ENCODE measurements at regions not wholly inside any gene's neighbourhood (a gene's known extent, or its start where the extent isn't known, plus 50 kb on each side); places are given as distances from the start of the nearest gene placed in this dataset.
"Not testable (repeated sequence)": the region's sequence is repeated elsewhere in the genome, so short reads cannot be mapped to it uniquely, and the experiment has no call there.

- POLR2A ChIA-PET, result no interaction called here
- no TSS peak for BruUV-seq (replicated peaks)
- Mint-ChIP-seq H3K36me3 (ENCODE audit: insufficient read depth, unreplicated experiment) (no peaks in the 10 kb centered on the region), H3K4me1 (ENCODE audit: low read depth, unreplicated experiment) (no peaks in the 10 kb centered on the region), H3K4me3 (ENCODE audit: unreplicated experiment) (no peak overlapping the region), H3K27ac (ENCODE audit: unreplicated experiment) (no peak overlapping the region), H3K9me3 (ENCODE audit: unreplicated experiment) (no peaks in the 10 kb centered on the region), H3K27me3 (ENCODE audit: insufficient read depth, unreplicated experiment) (no peaks in the 10 kb centered on the region)
- H3K9me3 ChIP-seq, result no peaks in the 10 kb centered on the region
- no peak overlapping the region for H3K4me3 ChIP-seq (ENCODE audit: low read depth, low read length)
- DNase-seq, result no peak
- intact Hi-C loops (cut with micrococcal nuclease; ENCODE audit: unreplicated experiment), result no loop called here
- H3K36me3 ChIP-seq (ENCODE audit: control insufficient read depth, insufficient read depth, low read length), result no peaks in the 10 kb centered on the region
- no peaks in the 10 kb centered on the region for H3K27me3 ChIP-seq (replicated peaks; ENCODE audit: control insufficient read depth, insufficient read depth, low read length)
- TF ChIP-seq, protein P1, sequence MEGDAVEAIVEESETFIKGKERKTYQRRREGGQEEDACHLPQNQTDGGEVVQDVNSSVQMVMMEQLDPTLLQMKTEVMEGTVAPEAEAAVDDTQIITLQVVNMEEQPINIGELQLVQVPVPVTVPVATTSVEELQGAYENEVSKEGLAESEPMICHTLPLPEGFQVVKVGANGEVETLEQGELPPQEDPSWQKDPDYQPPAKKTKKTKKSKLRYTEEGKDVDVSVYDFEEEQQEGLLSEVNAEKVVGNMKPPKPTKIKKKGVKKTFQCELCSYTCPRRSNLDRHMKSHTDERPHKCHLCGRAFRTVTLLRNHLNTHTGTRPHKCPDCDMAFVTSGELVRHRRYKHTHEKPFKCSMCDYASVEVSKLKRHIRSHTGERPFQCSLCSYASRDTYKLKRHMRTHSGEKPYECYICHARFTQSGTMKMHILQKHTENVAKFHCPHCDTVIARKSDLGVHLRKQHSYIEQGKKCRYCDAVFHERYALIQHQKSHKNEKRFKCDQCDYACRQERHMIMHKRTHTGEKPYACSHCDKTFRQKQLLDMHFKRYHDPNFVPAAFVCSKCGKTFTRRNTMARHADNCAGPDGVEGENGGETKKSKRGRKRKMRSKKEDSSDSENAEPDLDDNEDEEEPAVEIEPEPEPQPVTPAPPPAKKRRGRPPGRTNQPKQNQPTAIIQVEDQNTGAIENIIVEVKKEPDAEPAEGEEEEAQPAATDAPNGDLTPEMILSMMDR (IDR thresholded peaks at IDR 0.05; ENCODE audit: insufficient read depth in 1 of 2, low read depth in 1 of 2, low read length in 1 of 2, severe bottlenecking in 1 of 2, unreplicated experiment in 1 of 2), result no peak
- no peaks in the 10 kb centered on the region for H3K4me1 ChIP-seq
- CTCF ChIA-PET, result no interaction called here
Measured at GRCh38 chrX:80929251-80929650, 119.6 kb upstream of the BRWD3 start.

- Mint-ChIP-seq H3K27ac (ENCODE audit: unreplicated experiment) (no peak overlapping the region), H3K36me3 (ENCODE audit: insufficient read depth, unreplicated experiment) (no peaks in the 10 kb centered on the region), H3K9me3 (ENCODE audit: unreplicated experiment) (no peaks in the 10 kb centered on the region), H3K4me1 (ENCODE audit: low read depth, unreplicated experiment) (no peaks in the 10 kb centered on the region), H3K4me3 (ENCODE audit: unreplicated experiment) (no peak overlapping the region), H3K27me3 (ENCODE audit: insufficient read depth, unreplicated experiment) (no peaks in the 10 kb centered on the region)
- Histone ChIP-seq H3K27me3 (replicated peaks; ENCODE audit: control insufficient read depth, insufficient read depth, low read length) (no peaks in the 10 kb centered on the region), H3K9me3 (no peaks in the 10 kb centered on the region), H3K4me1 (no peaks in the 10 kb centered on the region), H3K36me3 (ENCODE audit: control insufficient read depth, insufficient read depth, low read length) (no peaks in the 10 kb centered on the region), H3K4me3 (ENCODE audit: low read depth, low read length) (no peak overlapping the region)
- BruUV-seq (replicated peaks), result no TSS peak
- intact Hi-C loops (cut with micrococcal nuclease; ENCODE audit: unreplicated experiment), result no loop called here
- POLR2A ChIA-PET, result no interaction called here
- TF ChIP-seq, protein P1 (IDR thresholded peaks at IDR 0.05; ENCODE audit: insufficient read depth in 1 of 2, low read depth in 1 of 2, low read length in 1 of 2, severe bottlenecking in 1 of 2, unreplicated experiment in 1 of 2), result no peak
- CTCF ChIA-PET, result no interaction called here
- no peak for DNase-seq
Measured at GRCh38 chrX:80917919-80918318, 108.2 kb upstream of the BRWD3 start.

- intact Hi-C loops (cut with micrococcal nuclease; ENCODE audit: unreplicated experiment); H3K27me3 ChIP-seq (replicated peaks; ENCODE audit: control insufficient read depth, insufficient read depth, low read length); H3K4me3 ChIP-seq (ENCODE audit: low read depth, low read length); H3K27ac Mint-ChIP-seq (ENCODE audit: unreplicated experiment); H3K36me3 ChIP-seq (ENCODE audit: control insufficient read depth, insufficient read depth, low read length); CTCF ChIA-PET; H3K27me3 Mint-ChIP-seq (ENCODE audit: insufficient read depth, unreplicated experiment); H3K36me3 Mint-ChIP-seq (ENCODE audit: insufficient read depth, unreplicated experiment); DNase-seq; H3K9me3 Mint-ChIP-seq (ENCODE audit: unreplicated experiment); H3K9me3 ChIP-seq; H3K4me1 Mint-ChIP-seq (ENCODE audit: low read depth, unreplicated experiment); POLR2A ChIA-PET; H3K4me3 Mint-ChIP-seq (ENCODE audit: unreplicated experiment); BruUV-seq (replicated peaks); H3K4me1 ChIP-seq: not testable (repeated sequence)
Measured at GRCh38 chrX:80912351-80912750, 102.7 kb upstream of the BRWD3 start.

DNA sequence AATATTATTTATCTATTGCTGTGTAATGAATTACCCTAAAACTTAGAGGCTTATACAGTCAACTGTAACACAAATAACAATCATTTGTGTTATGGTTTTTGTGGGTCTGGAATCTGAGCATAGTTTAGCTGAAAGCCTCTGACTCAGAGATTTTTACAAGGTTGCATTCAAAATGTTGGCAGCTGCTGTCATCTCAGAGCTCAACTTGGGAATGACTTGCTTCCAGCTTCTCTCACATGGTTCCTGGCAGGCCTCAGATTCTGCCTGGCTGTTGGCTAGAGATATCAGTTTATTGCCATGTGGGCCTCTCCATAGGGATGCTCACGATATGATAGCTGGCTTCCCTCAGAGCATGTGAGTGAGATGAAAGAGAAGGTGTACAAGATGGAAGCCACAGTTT, 70.2 kb upstream of the BRWD3 start:
- no TSS peak for BruUV-seq (replicated peaks)
- TF ChIP-seq, protein P1 (IDR thresholded peaks at IDR 0.05; ENCODE audit: insufficient read depth in 1 of 2, low read depth in 1 of 2, low read length in 1 of 2, severe bottlenecking in 1 of 2, unreplicated experiment in 1 of 2), result no peak
- no peaks in the 10 kb centered on the region for H3K36me3 Mint-ChIP-seq (ENCODE audit: insufficient read depth, unreplicated experiment)
- H3K9me3 Mint-ChIP-seq (ENCODE audit: unreplicated experiment), result no peaks in the 10 kb centered on the region
- Histone ChIP-seq H3K4me1 (no peaks in the 10 kb centered on the region), H3K4me3 (ENCODE audit: low read depth, low read length) (no peak overlapping the region), H3K36me3 (ENCODE audit: control insufficient read depth, insufficient read depth, low read length) (no peaks in the 10 kb centered on the region), H3K27me3 (replicated peaks; ENCODE audit: control insufficient read depth, insufficient read depth, low read length) (no peaks in the 10 kb centered on the region), H3K9me3 (no peaks in the 10 kb centered on the region)
- CTCF ChIA-PET, result no interaction called here
- H3K4me3 Mint-ChIP-seq (ENCODE audit: unreplicated experiment), result no peak overlapping the region
- DNase-seq, result no peak
- H3K4me1 Mint-ChIP-seq (ENCODE audit: low read depth, unreplicated experiment), result no peaks in the 10 kb centered on the region
- intact Hi-C loops (cut with micrococcal nuclease; ENCODE audit: unreplicated experiment), result no loop called here
- POLR2A ChIA-PET, result no interaction called here
- no peak overlapping the region for H3K27ac Mint-ChIP-seq (ENCODE audit: unreplicated experiment)
- H3K27me3 Mint-ChIP-seq (ENCODE audit: insufficient read depth, unreplicated experiment), result no peaks in the 10 kb centered on the region

Data from Caco-2 (cell line).